Sigmoid colon (tissue), 6 donors: ENCODE measurements at regions not wholly inside any gene's neighbourhood (a gene's known extent, or its start where the extent isn't known, plus 50 kb on each side); places are given as distances from the start of the nearest gene placed in this dataset.

Experiments used
- DNase-seq: peaks from one replicate; pipeline ENCODE4 v3.0.0-alpha.2; 2019
- H3K27ac ChIP-seq, 4 donors: fragments of 200-600 bp; sonication (generic); one replicate each; pipeline ENCODE4 v1.5.1; 2016 to 2019; ENCODE audit warnings: mild to moderate bottlenecking in 1 of 4
- H3K27me3 ChIP-seq, 3 donors: fragments of 200-600 bp; sonication (generic); one replicate each; pipeline ENCODE4 v1.5.1; 2019; ENCODE audit warnings: mild to moderate bottlenecking in 1 of 3
- H3K36me3 ChIP-seq, 4 donors: fragments of 200-600 bp; sonication (generic); one replicate each; pipeline ENCODE4 v1.5.1; 2016 to 2019
- H3K4me1 ChIP-seq, 4 donors: fragments of 200-600 bp; sonication (generic); one replicate each; pipeline ENCODE4 v1.5.1; 2017 to 2019
- H3K4me3 ChIP-seq, 4 donors: fragments of 200-600 bp; sonication (generic); one replicate each; pipeline ENCODE4 v1.5.1; 2017 to 2019; ENCODE audit warnings: mild to moderate bottlenecking in 2 of 4, moderate library complexity in 1 of 4
- H3K9me3 ChIP-seq, 4 donors: fragments of 200-600 bp in 3 of 4; sonication (generic) in 3 of 4; one replicate each; pipeline versions ENCODE4 v1.5.1 to v1.6.1; 2013 to 2019
- EP300 ChIP-seq, 4 donors: sonication (generic); formaldehyde crosslinking; IDR thresholded peaks; one replicate each; pipeline ENCODE4 v1.6.1; 2017; ENCODE audit warnings: antibody characterized with exemption in 4 of 4
- POLR2A ChIP-seq, 2 donors: fragments of 450-650 bp; IDR thresholded peaks; one replicate each; pipeline ENCODE4 v1.6.1; 2016; ENCODE audit warnings: antibody characterized with exemption in 2 of 2, mild to moderate bottlenecking in 2 of 2, moderate library complexity in 2 of 2
- POLR2AphosphoS5 ChIP-seq, 4 donors: sonication (generic); formaldehyde crosslinking; IDR thresholded peaks; one replicate each; pipeline ENCODE4 v1.6.1; 2017; ENCODE audit warnings: antibody characterized with exemption in 4 of 4
- WGBS, 2 donors: extraction: QIAGEN DNeasy Blood & Tissue Kit; methylation state at CpG; one replicate each; pipeline ENCODE4 v1.1.7; 2013; 5-methylcytosine and 5-hydroxymethylcytosine counted together
- intact Hi-C: fragments of 100-400 bp; cut with DNase I; formaldehyde crosslinking; loops from one replicate; pipeline ENCODE4 v1.15.1; 2023
- TF ChIP-seq, protein P1 (sequence below), 4 experiments: fragments of 450-650 bp in 3 of 4; fragments of 200-600 bp in 1 of 4; IDR thresholded peaks; one replicate each; pipeline ENCODE4 v1.5.1; 2016 to 2019; ENCODE audit warnings: antibody characterized with exemption in 4 of 4, mild to moderate bottlenecking in 3 of 4, moderate library complexity in 2 of 4
- donor health status: healthy with polysubstance abuse.
- donor health status: healthy.

DNA sequence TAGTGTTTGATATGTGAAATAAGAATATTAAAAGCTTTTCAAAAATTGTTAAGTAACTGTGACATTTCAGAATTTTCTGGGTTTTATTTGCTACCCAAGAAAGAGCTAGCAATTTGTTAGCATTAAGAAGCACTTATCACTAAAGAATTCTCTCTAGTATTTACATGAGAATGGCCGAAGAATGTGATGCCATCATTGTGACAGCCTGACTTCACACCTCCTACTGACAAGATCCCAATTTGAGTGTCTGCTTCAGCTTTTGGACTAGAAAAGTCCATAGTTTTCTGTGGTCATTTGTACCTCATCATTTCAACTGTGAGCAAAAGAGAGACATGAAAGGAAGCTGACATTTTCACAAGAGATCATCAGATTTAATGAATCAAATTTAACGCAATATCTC lies 548.1 kb upstream of the AGTR1 start:
- 76 to 88% methylated on average over 2 of the region's 2 CpGs for WGBS, 2 donors
- no peaks in the 10 kb centered on the region for H3K27me3 ChIP-seq
- H3K4me1 ChIP-seq, result peaks cover 0 to 4% (median 0%) of the 10 kb centered on the region in 4 donors
- no peak overlapping the region for H3K27ac ChIP-seq
- no peak for TF ChIP-seq POLR2AphosphoS5 (IDR thresholded peaks at IDR 0.05)
- no peak for TF ChIP-seq POLR2A (IDR thresholded peaks at IDR 0.05)
- no peak for TF ChIP-seq EP300 (IDR thresholded peaks at IDR 0.05)
- TF ChIP-seq, protein P1, sequence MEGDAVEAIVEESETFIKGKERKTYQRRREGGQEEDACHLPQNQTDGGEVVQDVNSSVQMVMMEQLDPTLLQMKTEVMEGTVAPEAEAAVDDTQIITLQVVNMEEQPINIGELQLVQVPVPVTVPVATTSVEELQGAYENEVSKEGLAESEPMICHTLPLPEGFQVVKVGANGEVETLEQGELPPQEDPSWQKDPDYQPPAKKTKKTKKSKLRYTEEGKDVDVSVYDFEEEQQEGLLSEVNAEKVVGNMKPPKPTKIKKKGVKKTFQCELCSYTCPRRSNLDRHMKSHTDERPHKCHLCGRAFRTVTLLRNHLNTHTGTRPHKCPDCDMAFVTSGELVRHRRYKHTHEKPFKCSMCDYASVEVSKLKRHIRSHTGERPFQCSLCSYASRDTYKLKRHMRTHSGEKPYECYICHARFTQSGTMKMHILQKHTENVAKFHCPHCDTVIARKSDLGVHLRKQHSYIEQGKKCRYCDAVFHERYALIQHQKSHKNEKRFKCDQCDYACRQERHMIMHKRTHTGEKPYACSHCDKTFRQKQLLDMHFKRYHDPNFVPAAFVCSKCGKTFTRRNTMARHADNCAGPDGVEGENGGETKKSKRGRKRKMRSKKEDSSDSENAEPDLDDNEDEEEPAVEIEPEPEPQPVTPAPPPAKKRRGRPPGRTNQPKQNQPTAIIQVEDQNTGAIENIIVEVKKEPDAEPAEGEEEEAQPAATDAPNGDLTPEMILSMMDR (IDR thresholded peaks at IDR 0.05), result no peak
- no peak overlapping the region for H3K4me3 ChIP-seq
- intact Hi-C loops, result no loop called here
- H3K36me3 ChIP-seq, result no peaks in the 10 kb centered on the region
- H3K9me3 ChIP-seq, result no peaks in the 10 kb centered on the region
- DNase-seq, result no peak

DNA sequence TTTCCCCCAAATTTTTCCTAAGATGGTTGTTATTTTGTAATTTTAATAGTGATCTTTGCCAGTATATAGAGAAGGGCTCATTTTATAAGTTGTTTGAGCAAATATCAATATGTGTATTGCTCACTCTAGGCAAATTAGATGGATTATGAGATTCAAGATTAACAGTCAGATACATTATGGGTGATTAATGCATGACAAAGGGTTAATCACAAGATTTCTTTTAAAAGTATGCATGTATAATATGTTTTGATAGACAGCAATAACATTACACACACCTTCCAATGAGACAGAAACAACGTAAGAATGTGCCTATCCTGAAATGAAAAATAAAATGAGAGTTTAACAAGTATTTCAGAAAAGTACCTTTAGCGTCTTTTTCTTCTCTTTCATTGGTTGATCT lies 547.6 kb upstream of the AGTR1 start:
- H3K27ac ChIP-seq, result no peak overlapping the region
- H3K9me3 ChIP-seq, result no peaks in the 10 kb centered on the region
- no peak for DNase-seq
- no peaks in the 10 kb centered on the region for H3K27me3 ChIP-seq
- no peak overlapping the region for H3K4me3 ChIP-seq
- peaks cover 0 to 4% (median 0%) of the 10 kb centered on the region in 4 donors for H3K4me1 ChIP-seq
- 74 to 86% methylated on average over 2 of the region's 2 CpGs for WGBS, 2 donors
- intact Hi-C loops, result no loop called here
- no peaks in the 10 kb centered on the region for H3K36me3 ChIP-seq
- no peak for TF ChIP-seq EP300 (IDR thresholded peaks at IDR 0.05)
- TF ChIP-seq, protein P1 (IDR thresholded peaks at IDR 0.05), result no peak
- no peak for TF ChIP-seq POLR2AphosphoS5 (IDR thresholded peaks at IDR 0.05)
- no peak for TF ChIP-seq POLR2A (IDR thresholded peaks at IDR 0.05)

DNA sequence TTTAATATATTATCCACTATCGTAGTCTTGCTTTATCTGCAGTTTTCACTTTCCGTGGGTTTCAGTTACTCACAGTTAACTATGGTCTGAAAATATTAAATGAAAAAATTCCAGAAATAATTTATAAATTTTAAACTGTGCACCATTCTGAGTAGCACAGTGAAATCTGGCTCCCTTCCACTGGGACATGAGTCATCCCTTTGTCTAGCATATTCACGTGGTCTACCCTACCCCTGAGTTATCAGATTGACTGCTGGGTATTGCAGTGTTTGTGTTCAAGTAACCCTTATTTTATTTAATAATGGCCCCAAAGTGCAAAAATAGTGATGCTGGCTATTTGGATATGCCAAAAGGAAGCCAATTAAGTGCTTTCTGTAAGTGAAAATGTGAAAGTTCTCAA lies 539.5 kb upstream of the AGTR1 start:
- no peak for DNase-seq

DNA sequence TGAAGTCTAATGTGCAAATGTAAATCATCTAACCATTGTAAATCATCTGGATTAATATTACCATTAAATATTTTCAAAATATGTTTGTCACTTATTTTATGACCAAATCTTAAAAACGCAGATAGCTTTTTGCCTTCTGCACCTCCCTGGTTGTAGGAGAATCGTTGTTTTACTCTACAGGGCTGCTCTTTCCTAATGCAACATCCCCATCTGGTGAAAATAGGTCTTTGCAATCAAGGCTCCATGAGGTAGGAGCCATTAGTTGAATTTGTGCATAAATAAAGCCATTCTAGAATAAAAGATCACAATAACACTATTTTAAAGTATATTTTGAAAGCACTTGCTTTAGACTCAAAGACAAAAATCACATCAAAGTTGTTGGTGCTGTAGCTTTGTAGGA lies 535.6 kb upstream of the AGTR1 start:
- DNase-seq, result no peak
- WGBS, 2 donors, result 39 to 59% methylated on average over 2 of the region's 2 CpGs

More for the DNA sequence above, 539.5 kb upstream of the AGTR1 start:
- H3K36me3 ChIP-seq, result no peaks in the 10 kb centered on the region
- 79 to 80% methylated on average over 3 of the region's 3 CpGs for WGBS, 2 donors
- H3K4me1 ChIP-seq, result no peaks in the 10 kb centered on the region
- no peak overlapping the region for H3K27ac ChIP-seq
- intact Hi-C loops, result no loop called here
- H3K9me3 ChIP-seq, result no peaks in the 10 kb centered on the region
- H3K27me3 ChIP-seq, result no peaks in the 10 kb centered on the region
- TF ChIP-seq POLR2AphosphoS5 (IDR thresholded peaks at IDR 0.05), result no peak
- TF ChIP-seq, protein P1 (IDR thresholded peaks at IDR 0.05), result no peak
- TF ChIP-seq EP300 (IDR thresholded peaks at IDR 0.05), result no peak
- no peak for TF ChIP-seq POLR2A (IDR thresholded peaks at IDR 0.05)
- no peak overlapping the region for H3K4me3 ChIP-seq

More for the DNA sequence above, 535.6 kb upstream of the AGTR1 start:
- TF ChIP-seq, protein P1 (IDR thresholded peaks at IDR 0.05), result peak in 1 of 4 experiments; percentile 11
- TF ChIP-seq POLR2A (IDR thresholded peaks at IDR 0.05) (no peak), EP300 (IDR thresholded peaks at IDR 0.05) (no peak), POLR2AphosphoS5 (IDR thresholded peaks at IDR 0.05) (no peak)
- Histone ChIP-seq H3K4me3 (no peak overlapping the region), H3K36me3 (no peaks in the 10 kb centered on the region), H3K9me3 (no peaks in the 10 kb centered on the region), H3K4me1 (no peaks in the 10 kb centered on the region), H3K27me3 (no peaks in the 10 kb centered on the region), H3K27ac (no peak overlapping the region)
- intact Hi-C loops, result no loop called here
